HepG2 (cell line): ENCODE measurements at regions not wholly inside any gene's neighbourhood (a gene's known extent, or its start where the extent isn't known, plus 50 kb on each side); places are given as distances from the start of the nearest gene placed in this dataset.

Experiments
- ATM ChIP-seq: fragments of 450-650 bp; IDR thresholded peaks from 2 replicates; pipeline ENCODE4 v1.7.1; 2017; ENCODE audit warnings: mild to moderate bottlenecking, borderline replicate concordance
- CBX2 ChIP-seq, 2 experiments: fragments of 200-600 bp in 1 of 2; sonication (generic); formaldehyde crosslinking in 1 of 2; IDR thresholded peaks; 2 replicates each; pipeline versions ENCODE4 v1.7.0 to v1.8.1; 2018 to 2022; ENCODE audit warnings: low read depth in 2 of 2, low read length in 1 of 2, mild to moderate bottlenecking in 1 of 2, missing genetic modification reagents in 1 of 2
- CREBL2 ChIP-seq: sonication (generic); formaldehyde crosslinking; IDR thresholded peaks from 2 replicates; pipeline ENCODE4 v1.8.1; 2023; ENCODE audit warnings: missing genetic modification reagents, mild to moderate bottlenecking, borderline replicate concordance
- KDM6A ChIP-seq: IDR thresholded peaks from 2 replicates; pipeline ENCODE4 v1.6.1; 2016; ENCODE audit warnings: low read depth
- KIAA2018 ChIP-seq: sonication (generic); formaldehyde crosslinking; IDR thresholded peaks from 2 replicates; pipeline ENCODE4 v1.5.0; 2020; ENCODE audit warnings: mild to moderate bottlenecking, missing genetic modification reagents, borderline replicate concordance
- KLF16 ChIP-seq, 2 experiments: sonication (generic) in 1 of 2; formaldehyde crosslinking in 1 of 2; IDR thresholded peaks; 2 replicates each; pipeline versions ENCODE4 v1.6.1 to v1.8.0; 2016 to 2023; ENCODE audit warnings: missing genetic modification reagents in 2 of 2, missing compliant biosample characterization in 1 of 2
- MBNL3 ChIP-seq: fragments of 250-450 bp; sonication (Bioruptor Pico); conservative IDR thresholded peaks from 2 replicates; pipeline ENCODE4 v1.8.0; 2022; ENCODE audit warnings: mild to moderate bottlenecking, inconsistent platforms
- MEIS2 ChIP-seq: sonication (generic); formaldehyde crosslinking; IDR thresholded peaks from 2 replicates; pipeline ENCODE4 v1.9.0; 2021; ENCODE audit warnings: mild to moderate bottlenecking, missing genetic modification reagents
- NONO ChIP-seq, 2 experiments: fragments of 450-650 bp in 1 of 2; sonication (generic) in 1 of 2; formaldehyde crosslinking in 1 of 2; IDR thresholded peaks in 1 of 2; conservative IDR thresholded peaks in 1 of 2; 2 replicates each; pipeline versions ENCODE4 v1.6.1 to v1.8.0; 2017 to 2022; ENCODE audit warnings: mild to moderate bottlenecking in 1 of 2, missing genetic modification reagents in 1 of 2, moderate library complexity in 1 of 2
- RARA ChIP-seq: IDR thresholded peaks from 2 replicates; pipeline ENCODE4 v1.6.1; 2016; ENCODE audit warnings: missing genetic modification reagents, missing compliant biosample characterization
- RXRB ChIP-seq: IDR thresholded peaks from 2 replicates; pipeline ENCODE4 v1.6.1; 2016; ENCODE audit warnings: borderline replicate concordance, missing genetic modification reagents, missing compliant biosample characterization
- THYN1 ChIP-seq: sonication (generic); formaldehyde crosslinking; IDR thresholded peaks from 2 replicates; pipeline ENCODE4 v1.8.1; 2023; ENCODE audit warnings: low read depth, mild to moderate bottlenecking, moderate library complexity, missing genetic modification reagents, borderline replicate concordance
- ZBTB20 ChIP-seq: sonication (generic); formaldehyde crosslinking; IDR thresholded peaks from 2 replicates; pipeline ENCODE4 v1.8.1; 2023; ENCODE audit warnings: missing genetic modification reagents, low read depth, mild to moderate bottlenecking, borderline replicate concordance
- ZNF160 ChIP-seq: sonication (generic); formaldehyde crosslinking; IDR thresholded peaks from 2 replicates; pipeline ENCODE4 v1.8.0; 2022; ENCODE audit warnings: mild to moderate bottlenecking, inconsistent platforms, missing genetic modification reagents
- ZNF235 ChIP-seq: sonication (generic); formaldehyde crosslinking; IDR thresholded peaks from 2 replicates; pipeline ENCODE4 v1.8.1; 2023; ENCODE audit warnings: mild to moderate bottlenecking, missing genetic modification reagents, borderline replicate concordance
- ZNF256 ChIP-seq: sonication (generic); formaldehyde crosslinking; conservative IDR thresholded peaks from 2 replicates; pipeline ENCODE4 v1.4.0; 2020; ENCODE audit warnings: missing genetic modification reagents
- ZNF414 ChIP-seq: sonication (generic); formaldehyde crosslinking; IDR thresholded peaks from 2 replicates; pipeline ENCODE4 v1.5.0; 2020; ENCODE audit warnings: missing genetic modification reagents
- ZNF552 ChIP-seq: sonication (generic); formaldehyde crosslinking; IDR thresholded peaks from 2 replicates; pipeline ENCODE4 v1.9.0; 2022; ENCODE audit warnings: missing genetic modification reagents, mild to moderate bottlenecking, borderline replicate concordance
- ZNF740 ChIP-seq: sonication (generic); formaldehyde crosslinking; IDR thresholded peaks from 2 replicates; pipeline ENCODE4 v1.4.0; 2020; ENCODE audit warnings: missing genetic modification reagents
- ZSCAN20 ChIP-seq: sonication (generic); formaldehyde crosslinking; IDR thresholded peaks from 2 replicates; pipeline ENCODE4 v1.4.0; 2020; ENCODE audit warnings: missing genetic modification reagents, mild to moderate bottlenecking, borderline replicate concordance
- ZSCAN22 ChIP-seq: sonication (generic); formaldehyde crosslinking; IDR thresholded peaks from 2 replicates; pipeline ENCODE4 v1.4.0; 2020; ENCODE audit warnings: mild to moderate bottlenecking, missing genetic modification reagents
- ZZZ3 ChIP-seq: sonication (generic); formaldehyde crosslinking; IDR thresholded peaks from 2 replicates; pipeline ENCODE4 v1.4.0; 2020; ENCODE audit warnings: missing genetic modification reagents, mild to moderate bottlenecking, borderline replicate concordance

DNA sequence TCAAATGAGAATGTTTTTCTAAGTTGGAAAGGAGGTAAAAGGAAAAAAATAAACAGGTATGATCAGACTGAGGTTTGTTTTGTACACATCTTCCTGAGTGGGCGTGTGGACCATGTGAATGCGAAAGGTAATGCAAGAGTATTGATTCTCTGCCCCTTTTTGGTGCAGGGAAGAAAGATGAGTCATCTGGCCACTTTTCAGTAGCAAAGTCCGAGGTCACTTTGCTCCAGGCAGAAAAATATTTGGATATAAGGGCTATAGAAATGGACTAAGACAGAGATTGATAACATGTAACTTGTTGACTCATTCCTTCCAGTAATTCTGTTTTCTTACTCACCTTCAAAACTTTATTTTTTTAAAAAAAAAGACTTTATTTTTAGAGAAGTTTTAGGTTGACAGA lies 130.5 kb downstream of the DSEL start (continued):
- TF ChIP-seq KIAA2018 (CRISPR knock-in tag), result no peak
- no peak for TF ChIP-seq ZNF256
- TF ChIP-seq ZSCAN20 (CRISPR knock-in tag), result no peak
- no peak for TF ChIP-seq NONO (IDR thresholded peaks at IDR 0.05)
- no peak for TF ChIP-seq NONO (CRISPR knock-in tag; conservative IDR thresholded peaks at IDR 0.05)
- TF ChIP-seq CREBL2, result no peak
- peak; percentile 53; the same call in 1 of the 2 replicates for TF ChIP-seq KDM6A
- no peak for TF ChIP-seq ATM
- no peak for TF ChIP-seq ZNF414 (CRISPR knock-in tag)
- TF ChIP-seq ZSCAN22, result no peak
- no peak for TF ChIP-seq ZNF740 (CRISPR knock-in tag)
- no peak for TF ChIP-seq ZNF160
- no peak for TF ChIP-seq THYN1 (CRISPR knock-in tag)
- peak; percentile 54; the same call in 1 of the 2 replicates for TF ChIP-seq ZBTB20 (CRISPR knock-in tag)
- TF ChIP-seq ZZZ3 (CRISPR knock-in tag), result no peak
- TF ChIP-seq RXRB, result peak; percentile 42
- TF ChIP-seq CBX2 (IDR thresholded peaks at IDR 0.05; ENCODE audit: low read depth, low read length), result no peak
- no peak for TF ChIP-seq CBX2 (CRISPR knock-in tag; IDR thresholded peaks at IDR 0.05; ENCODE audit: low read depth)
- TF ChIP-seq MEIS2 (CRISPR knock-in tag), result no peak
- TF ChIP-seq KLF16 (CRISPR knock-in tag; IDR thresholded peaks at IDR 0.05), result peak in 1 of 2 experiments; percentile 58; a peak in 1 of 4 replicates
- no peak for TF ChIP-seq ZNF235
- TF ChIP-seq MBNL3 (CRISPR knock-in tag), result no peak
- TF ChIP-seq RARA (CRISPR knock-in tag), result peak; percentile 65; the same call in 1 of the 2 replicates
- no peak for TF ChIP-seq ZNF552
